ENCODE measurements at regions not wholly inside any gene's neighbourhood (a gene's known extent, or its start where the extent isn't known, plus 50 kb on each side); places are given as distances from the start of the nearest gene placed in this dataset.

GRCh38 chr10:79014796-79015195, 54.0 kb upstream of the ZMIZ1 start:
- TF ChIP-seq POLR2A (IDR thresholded peaks at IDR 0.05) (no peak), CTCF (IDR thresholded peaks at IDR 0.05) (no peak)

All from thyroid gland (tissue), 4 donors.